NT2/D1 (cell line): ENCODE measurements at regions not wholly inside any gene's neighbourhood (a gene's known extent, or its start where the extent isn't known, plus 50 kb on each side); places are given as distances from the start of the nearest gene placed in this dataset.
"Not testable (repeated sequence)": the region's sequence is repeated elsewhere in the genome, so short reads cannot be mapped to it uniquely, and the experiment has no call there.

Source experiments
- SUZ12 ChIP-seq: IDR thresholded peaks from 2 replicates; pipeline ENCODE4 v1.6.1; 2011; ENCODE audit not compliant: insufficient read length, insufficient read depth; ENCODE audit errors: extremely low read depth
- YY1 ChIP-seq: IDR thresholded peaks from 2 replicates; pipeline ENCODE4 v1.6.1; 2011; ENCODE audit not compliant: insufficient read length, insufficient read depth
- ZNF274 ChIP-seq: IDR thresholded peaks from 2 replicates; pipeline ENCODE4 v1.6.1; 2011; ENCODE audit warnings: mild to moderate bottlenecking, low read depth, low read length

GRCh38 chr21:13889176-13889575 lies 279.6 kb downstream of the POTED start:
- TF ChIP-seq YY1, SUZ12, ZNF274: not testable (repeated sequence)
